ENCODE measurements at regions not wholly inside any gene's neighbourhood (a gene's known extent, or its start where the extent isn't known, plus 50 kb on each side); places are given as distances from the start of the nearest gene placed in this dataset.

DNA sequence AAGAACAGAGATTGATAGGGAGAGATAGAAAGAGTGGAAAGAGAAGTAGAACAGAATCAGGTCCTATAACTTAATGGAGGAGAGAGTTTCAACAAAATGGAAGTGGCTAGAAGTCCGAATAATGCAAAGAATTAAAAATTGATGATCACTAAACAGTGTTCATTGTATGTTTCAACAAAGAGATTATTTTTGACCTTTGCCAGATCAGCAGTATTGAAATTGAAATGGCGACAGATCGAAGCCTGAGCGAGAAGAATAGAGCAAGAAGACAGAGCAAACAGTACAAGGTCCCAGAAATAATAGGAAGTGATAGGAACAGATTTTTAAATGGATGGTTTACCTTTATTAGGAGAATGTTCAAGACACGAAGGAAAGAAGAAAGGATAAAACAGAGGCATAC, 1012.8 kb upstream of the FBXO33 start:
- TF ChIP-seq POLR2AphosphoS5 (IDR thresholded peaks at IDR 0.05; ENCODE audit: low read depth, low read length): no peak
- TF ChIP-seq TAF1 (IDR thresholded peaks at IDR 0.05; ENCODE audit: borderline replicate concordance, insufficient read depth, low read length): no peak
- no peak for TF ChIP-seq FOXP2 (optimal IDR thresholded peaks at IDR 0.05; ENCODE audit: borderline replicate concordance, extremely low read depth, extremely low read length, insufficient read depth)
- TF ChIP-seq SIN3A (IDR thresholded peaks at IDR 0.05; ENCODE audit: borderline replicate concordance, insufficient read depth, low read length): no peak
- TF ChIP-seq, protein P1, sequence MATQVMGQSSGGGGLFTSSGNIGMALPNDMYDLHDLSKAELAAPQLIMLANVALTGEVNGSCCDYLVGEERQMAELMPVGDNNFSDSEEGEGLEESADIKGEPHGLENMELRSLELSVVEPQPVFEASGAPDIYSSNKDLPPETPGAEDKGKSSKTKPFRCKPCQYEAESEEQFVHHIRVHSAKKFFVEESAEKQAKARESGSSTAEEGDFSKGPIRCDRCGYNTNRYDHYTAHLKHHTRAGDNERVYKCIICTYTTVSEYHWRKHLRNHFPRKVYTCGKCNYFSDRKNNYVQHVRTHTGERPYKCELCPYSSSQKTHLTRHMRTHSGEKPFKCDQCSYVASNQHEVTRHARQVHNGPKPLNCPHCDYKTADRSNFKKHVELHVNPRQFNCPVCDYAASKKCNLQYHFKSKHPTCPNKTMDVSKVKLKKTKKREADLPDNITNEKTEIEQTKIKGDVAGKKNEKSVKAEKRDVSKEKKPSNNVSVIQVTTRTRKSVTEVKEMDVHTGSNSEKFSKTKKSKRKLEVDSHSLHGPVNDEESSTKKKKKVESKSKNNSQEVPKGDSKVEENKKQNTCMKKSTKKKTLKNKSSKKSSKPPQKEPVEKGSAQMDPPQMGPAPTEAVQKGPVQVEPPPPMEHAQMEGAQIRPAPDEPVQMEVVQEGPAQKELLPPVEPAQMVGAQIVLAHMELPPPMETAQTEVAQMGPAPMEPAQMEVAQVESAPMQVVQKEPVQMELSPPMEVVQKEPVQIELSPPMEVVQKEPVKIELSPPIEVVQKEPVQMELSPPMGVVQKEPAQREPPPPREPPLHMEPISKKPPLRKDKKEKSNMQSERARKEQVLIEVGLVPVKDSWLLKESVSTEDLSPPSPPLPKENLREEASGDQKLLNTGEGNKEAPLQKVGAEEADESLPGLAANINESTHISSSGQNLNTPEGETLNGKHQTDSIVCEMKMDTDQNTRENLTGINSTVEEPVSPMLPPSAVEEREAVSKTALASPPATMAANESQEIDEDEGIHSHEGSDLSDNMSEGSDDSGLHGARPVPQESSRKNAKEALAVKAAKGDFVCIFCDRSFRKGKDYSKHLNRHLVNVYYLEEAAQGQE (IDR thresholded peaks at IDR 0.05; ENCODE audit: insufficient read depth in 1 of 2, low read depth in 2 of 2, low read length in 2 of 2): no peak

DNA sequence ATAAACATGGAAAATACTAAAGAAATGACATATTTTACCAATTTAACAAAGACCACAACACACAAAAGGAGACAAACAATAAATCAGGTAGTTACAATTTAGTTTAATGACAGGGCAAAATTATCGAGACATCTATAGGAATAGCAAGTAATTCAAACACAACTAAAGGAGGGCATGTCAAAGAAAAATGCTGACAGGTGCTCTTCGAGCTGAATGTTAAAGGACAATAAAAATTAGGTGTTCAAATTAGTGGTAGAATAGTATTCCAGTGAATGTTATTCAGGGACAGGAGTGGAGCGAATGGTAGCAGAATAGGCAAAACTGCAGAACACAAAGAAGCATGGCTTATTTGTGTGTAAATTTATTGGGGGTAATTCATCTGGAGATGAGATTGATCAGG, 1004.3 kb upstream of the FBXO33 start:
- TF ChIP-seq SIN3A (IDR thresholded peaks at IDR 0.05; ENCODE audit: borderline replicate concordance, insufficient read depth, low read length) (no peak), FOXP2 (optimal IDR thresholded peaks at IDR 0.05; ENCODE audit: borderline replicate concordance, extremely low read depth, extremely low read length, insufficient read depth) (no peak), POLR2AphosphoS5 (IDR thresholded peaks at IDR 0.05; ENCODE audit: low read depth, low read length) (no peak)
- TF ChIP-seq, protein P1 (IDR thresholded peaks at IDR 0.05; ENCODE audit: insufficient read depth in 1 of 2, low read depth in 2 of 2, low read length in 2 of 2): no peak

DNA sequence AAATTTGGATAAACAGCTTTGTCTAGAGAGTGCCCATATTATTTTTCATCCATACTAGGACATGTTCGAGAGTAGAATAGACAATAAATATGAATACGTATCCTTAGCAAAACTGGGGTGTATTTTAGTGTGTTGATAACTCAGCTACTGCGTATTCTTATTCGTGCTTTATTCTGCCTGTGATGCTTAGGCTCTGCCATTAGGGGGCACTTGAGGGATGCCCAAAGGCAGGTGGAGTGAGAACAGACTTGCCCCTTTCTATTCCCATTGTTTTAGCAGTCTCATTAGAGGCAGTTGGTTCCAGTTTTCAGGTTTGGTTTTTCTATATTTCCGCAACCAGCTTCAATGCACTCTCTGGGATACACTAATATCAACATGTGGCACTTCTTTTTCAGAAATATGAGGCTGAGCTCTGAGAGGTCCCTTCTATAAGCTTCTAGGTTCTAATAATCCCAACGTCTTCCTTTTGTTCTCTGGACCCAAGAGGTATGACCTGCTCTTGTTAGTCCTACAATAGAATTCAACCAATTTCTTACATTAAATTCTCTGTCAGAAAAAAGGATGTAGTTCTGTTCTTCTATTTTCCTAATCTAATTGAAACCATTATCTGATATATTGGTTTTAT, 985.7 kb upstream of the FBXO33 start:
- TF ChIP-seq SIN3A (IDR thresholded peaks at IDR 0.05; ENCODE audit: borderline replicate concordance, insufficient read depth, low read length): no peak

DNA sequence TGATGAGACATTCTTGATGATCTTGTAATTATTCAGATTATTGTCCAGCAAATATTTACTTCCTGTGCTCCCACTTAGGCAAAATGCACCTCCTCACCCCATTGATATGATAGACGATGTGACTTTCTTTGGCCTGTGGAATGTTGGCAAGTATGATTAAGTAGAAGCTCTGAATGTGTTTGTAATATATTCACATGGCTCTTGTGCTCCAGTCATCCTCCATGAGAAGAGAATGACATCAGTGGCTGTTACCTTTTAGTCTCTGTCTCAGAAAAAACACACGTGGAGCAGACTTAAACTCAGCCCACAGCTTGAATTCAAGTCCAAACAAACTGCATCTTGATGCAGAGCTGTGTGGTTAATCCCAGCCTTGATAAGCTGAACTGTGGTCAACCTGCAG, 984.3 kb upstream of the FBXO33 start:
- no peak for TF ChIP-seq FOXP2 (optimal IDR thresholded peaks at IDR 0.05; ENCODE audit: borderline replicate concordance, extremely low read depth, extremely low read length, insufficient read depth)
- TF ChIP-seq, protein P1 (IDR thresholded peaks at IDR 0.05; ENCODE audit: insufficient read depth in 1 of 2, low read depth in 2 of 2, low read length in 2 of 2): no peak
- no peak for TF ChIP-seq POLR2AphosphoS5 (IDR thresholded peaks at IDR 0.05; ENCODE audit: low read depth, low read length)
- no peak for TF ChIP-seq SIN3A (IDR thresholded peaks at IDR 0.05; ENCODE audit: borderline replicate concordance, insufficient read depth, low read length)
- no peak for TF ChIP-seq TAF1 (IDR thresholded peaks at IDR 0.05; ENCODE audit: borderline replicate concordance, insufficient read depth, low read length)

DNA sequence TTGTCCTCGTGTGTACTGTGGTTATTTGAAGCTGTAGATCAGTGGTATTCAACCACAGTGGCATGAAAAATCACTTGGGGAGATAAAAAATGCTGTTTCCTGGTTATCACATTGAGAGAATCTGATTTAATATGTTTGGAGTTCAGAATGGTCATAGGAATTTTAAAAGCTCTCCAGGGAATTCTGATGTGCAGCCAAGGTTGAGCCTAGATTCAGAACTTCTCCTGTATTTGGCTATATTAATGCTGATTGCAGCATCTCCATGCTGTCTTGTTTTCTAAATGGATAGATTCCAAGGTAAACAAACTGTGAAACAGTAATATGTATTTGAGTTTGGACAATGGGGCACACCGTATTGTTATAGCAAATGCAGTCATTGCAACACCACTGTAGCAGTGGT, 982.2 kb upstream of the FBXO33 start:
- TF ChIP-seq FOXP2 (optimal IDR thresholded peaks at IDR 0.05; ENCODE audit: borderline replicate concordance, extremely low read depth, extremely low read length, insufficient read depth) (no peak), TAF1 (IDR thresholded peaks at IDR 0.05; ENCODE audit: borderline replicate concordance, insufficient read depth, low read length) (no peak), SIN3A (IDR thresholded peaks at IDR 0.05; ENCODE audit: borderline replicate concordance, insufficient read depth, low read length) (no peak), POLR2AphosphoS5 (IDR thresholded peaks at IDR 0.05; ENCODE audit: low read depth, low read length) (no peak)
- TF ChIP-seq, protein P1 (IDR thresholded peaks at IDR 0.05; ENCODE audit: insufficient read depth in 1 of 2, low read depth in 2 of 2, low read length in 2 of 2): no peak

All from PFSK-1 (cell line).